GM21529 (cell line): ENCODE measurements at regions not wholly inside any gene's neighbourhood (a gene's known extent, or its start where the extent isn't known, plus 50 kb on each side); places are given as distances from the start of the nearest gene placed in this dataset.

Experiments
- ATAC-seq: cut with Tn5 transposase; IDR thresholded peaks from one replicate; pipeline ENCODE4 v1.9.1; 2021; ENCODE audit not compliant: unreplicated experiment

DNA sequence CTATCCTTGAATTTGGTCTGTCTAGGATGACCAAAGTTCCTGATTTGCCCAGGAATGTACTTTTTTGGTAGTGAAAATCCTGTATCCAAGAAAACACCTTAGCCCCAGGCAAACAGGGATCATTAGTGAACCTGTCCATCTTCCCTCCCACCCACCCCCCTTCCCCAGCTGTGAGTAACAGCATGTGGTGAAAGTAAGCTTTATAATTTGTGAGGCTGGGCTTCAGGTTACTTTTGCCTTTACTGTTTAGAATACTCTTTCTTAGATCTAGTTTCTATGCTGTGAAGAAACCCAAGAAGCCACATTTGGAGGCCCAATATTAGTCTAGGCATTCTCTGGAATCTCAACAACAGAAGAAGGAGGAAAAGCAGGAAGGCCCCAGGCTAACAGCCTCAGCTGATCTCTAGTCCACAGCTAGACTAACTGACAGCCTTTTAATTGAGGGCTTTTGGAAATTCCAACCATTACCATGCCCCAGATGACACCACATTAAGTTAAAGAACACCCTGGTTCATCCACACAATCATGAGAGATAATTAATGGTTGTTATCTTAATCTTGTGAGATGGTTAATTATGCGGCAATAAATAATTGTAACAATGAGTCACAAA, 703.0 kb upstream of the NUDT12 start:
- no peak for ATAC-seq

- no peak for ATAC-seq
These were observed 684.7 kb upstream of the NUDT12 start for GRCh38 chr5:104247260-104247659.

GRCh38 chr5:104241046-104241445, 678.5 kb upstream of the NUDT12 start:
- ATAC-seq: no peak

DNA sequence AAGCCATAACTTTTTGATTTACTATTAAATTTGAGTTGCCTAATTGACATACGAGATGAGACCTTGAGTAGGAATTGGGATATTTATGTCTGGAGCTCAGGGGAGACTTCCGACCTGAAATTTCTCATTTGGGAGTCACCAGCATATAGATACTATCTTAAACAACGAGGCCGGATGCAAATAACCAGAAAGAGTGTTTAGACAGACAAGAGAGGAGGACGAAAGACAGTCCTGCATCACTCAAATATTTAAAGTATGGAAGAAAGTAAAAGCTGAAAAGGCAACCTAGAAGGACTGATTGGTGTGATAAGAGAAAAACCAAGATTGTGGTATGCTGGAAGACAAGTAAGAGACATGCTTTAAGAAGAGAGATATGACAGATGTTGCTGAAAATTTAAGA, 675.0 kb upstream of the NUDT12 start:
- no peak for ATAC-seq

DNA sequence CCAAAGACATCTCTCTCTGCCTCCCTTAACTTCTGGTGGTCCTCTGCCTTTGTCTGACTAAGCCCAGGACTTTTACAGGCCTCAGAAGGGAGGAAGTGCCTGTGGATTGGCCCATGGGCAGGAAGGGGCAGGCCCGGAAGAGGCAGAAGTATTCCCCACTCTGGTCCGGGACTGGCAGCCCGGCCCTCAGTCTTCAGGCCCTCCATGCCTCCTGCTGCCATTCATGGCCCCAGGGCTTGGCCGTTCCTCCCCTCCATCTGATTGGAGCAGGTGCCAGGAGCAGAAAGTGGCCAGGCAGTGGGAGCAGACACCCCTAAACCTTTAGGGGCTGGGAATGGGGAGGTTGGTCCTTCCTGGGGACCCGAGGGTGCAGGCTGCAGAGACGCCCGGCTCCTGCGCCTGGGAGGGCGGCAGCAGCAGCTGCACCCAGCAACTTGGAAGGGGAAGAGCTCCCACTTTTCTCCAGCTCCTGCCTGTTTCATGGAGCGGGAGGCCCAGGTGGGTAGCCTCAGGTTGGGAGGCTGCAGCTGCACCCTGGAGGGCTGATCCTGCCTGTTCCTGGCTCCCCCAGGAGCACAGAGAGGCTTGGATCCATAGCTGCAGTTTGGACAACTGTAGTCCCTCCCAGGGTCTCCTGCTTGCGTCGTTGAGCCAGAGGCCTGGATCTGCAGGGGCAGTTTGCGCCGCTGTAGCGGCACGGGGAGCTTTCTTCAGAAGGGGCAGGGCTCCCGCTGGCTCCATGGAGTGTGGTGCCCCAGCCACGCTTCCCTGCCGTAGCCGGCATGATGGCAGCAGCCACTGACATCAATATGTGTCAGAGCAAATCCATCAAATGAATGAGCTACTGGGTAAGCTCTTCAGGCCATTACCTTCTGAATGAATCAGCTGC, 661.5 kb upstream of the NUDT12 start:
- ATAC-seq: no peak

GRCh38 chr5:104218200-104218599, 655.6 kb upstream of the NUDT12 start:
- ATAC-seq: no peak

GRCh38 chr5:104213216-104213615, 650.6 kb upstream of the NUDT12 start:
- ATAC-seq: no peak

GRCh38 chr5:104199771-104200170, 637.2 kb upstream of the NUDT12 start:
- no peak for ATAC-seq

GRCh38 chr5:104198156-104198555, 635.6 kb upstream of the NUDT12 start:
- ATAC-seq: no peak

GRCh38 chr5:104189909-104190308, 627.3 kb upstream of the NUDT12 start:
- ATAC-seq: no peak

DNA sequence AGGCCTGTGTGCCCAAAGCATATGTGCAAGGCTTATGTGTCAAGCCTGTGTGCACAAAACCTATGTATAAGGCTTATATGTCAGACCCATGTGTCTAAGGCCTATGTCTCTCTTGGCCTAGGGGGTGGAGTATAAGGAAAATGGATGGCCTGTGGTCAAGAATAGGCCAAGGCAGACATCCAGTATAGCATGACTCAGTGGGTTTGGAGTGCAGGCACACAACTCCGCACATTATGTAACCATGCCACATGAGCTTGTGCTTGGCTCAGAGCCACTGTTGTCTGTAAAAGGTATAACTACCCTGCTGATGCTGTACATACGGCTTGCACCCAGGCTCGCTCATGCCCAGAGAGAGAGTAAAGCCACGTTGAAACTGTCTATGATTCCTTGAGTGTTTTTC, 626.4 kb upstream of the NUDT12 start:
- ATAC-seq: no peak

GRCh38 chr5:104187656-104188055, 625.1 kb upstream of the NUDT12 start:
- ATAC-seq: no peak

DNA sequence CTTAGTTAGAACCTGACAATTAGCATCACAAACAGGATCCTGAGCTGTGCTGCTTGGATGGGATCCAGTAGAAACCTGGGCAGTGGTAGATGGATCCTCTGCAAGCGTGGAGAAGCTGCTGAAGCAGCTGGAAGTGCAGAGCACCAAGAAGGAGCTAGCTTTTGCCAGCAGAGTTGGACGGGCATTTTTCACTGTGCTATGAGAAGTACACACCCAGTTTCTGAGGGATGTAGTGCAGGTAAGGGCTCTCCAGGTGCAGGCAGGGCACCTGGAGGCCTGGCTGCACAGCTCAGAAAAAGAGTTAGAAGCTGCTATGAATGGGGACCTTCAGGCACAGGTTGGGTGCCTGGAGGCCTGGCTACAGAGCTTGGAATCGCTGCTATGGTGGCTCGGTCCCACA, 623.9 kb upstream of the NUDT12 start:
- ATAC-seq: no peak

- no peak for ATAC-seq
These were observed 623.5 kb upstream of the NUDT12 start for GRCh38 chr5:104186100-104186499.

GRCh38 chr5:104184264-104184663, 621.7 kb upstream of the NUDT12 start:
- ATAC-seq: no peak

GRCh38 chr5:104178829-104179456, 616.4 kb upstream of the NUDT12 start:
- peak; percentile 72 for ATAC-seq

DNA sequence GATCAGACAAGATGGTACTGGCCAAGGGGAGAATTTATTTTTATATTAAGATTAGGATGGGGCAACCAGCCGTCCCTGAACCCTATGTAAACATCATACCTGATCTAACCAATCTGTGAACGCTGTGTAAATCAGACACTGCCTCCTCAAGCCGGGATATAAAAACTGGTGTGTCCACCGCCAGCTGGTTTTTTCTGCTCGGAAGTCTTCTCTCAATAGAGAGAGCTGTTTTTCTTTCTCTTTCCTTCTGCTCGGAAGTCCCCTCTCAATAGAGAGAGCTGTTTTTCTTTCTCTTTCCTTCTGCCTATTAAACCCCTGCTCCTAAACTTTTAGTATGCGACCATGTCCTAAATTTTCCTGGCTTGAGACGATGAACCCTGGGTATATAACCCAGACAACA, 615.5 kb upstream of the NUDT12 start:
- ATAC-seq: no peak

DNA sequence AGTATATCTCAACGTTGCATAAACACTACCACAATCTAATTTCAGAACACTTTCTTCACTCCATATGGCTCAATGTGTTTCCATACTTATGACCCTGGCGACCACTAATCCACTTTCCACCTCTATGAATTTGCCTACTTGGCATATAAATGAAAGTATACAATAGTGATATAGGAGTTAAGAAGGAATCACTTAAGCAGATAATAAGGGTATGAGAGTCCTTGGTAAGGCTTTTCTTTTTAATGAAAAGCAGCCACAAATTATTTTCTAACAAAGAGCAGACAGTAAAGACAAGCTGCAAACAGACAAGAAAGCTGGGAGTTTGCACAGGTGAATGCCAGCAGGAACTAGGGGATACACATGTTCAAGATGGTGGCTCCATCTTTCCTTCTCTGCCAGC, 615.1 kb upstream of the NUDT12 start:
- no peak for ATAC-seq

- no peak for ATAC-seq
These were observed 610.4 kb upstream of the NUDT12 start for GRCh38 chr5:104172976-104173375.

GRCh38 chr5:104171958-104172690, 609.5 kb upstream of the NUDT12 start:
- ATAC-seq: no peak

GRCh38 chr5:104170926-104171325, 608.3 kb upstream of the NUDT12 start:
- no peak for ATAC-seq
